ENCODE measurements at regions not wholly inside any gene's neighbourhood (a gene's known extent, or its start where the extent isn't known, plus 50 kb on each side); places are given as distances from the start of the nearest gene placed in this dataset.

- no peak for DNase-seq (ENCODE audit: low read depth)
Measured at GRCh38 chr2:122105171-122105876, 349.9 kb downstream of the TSN start.

DNA sequence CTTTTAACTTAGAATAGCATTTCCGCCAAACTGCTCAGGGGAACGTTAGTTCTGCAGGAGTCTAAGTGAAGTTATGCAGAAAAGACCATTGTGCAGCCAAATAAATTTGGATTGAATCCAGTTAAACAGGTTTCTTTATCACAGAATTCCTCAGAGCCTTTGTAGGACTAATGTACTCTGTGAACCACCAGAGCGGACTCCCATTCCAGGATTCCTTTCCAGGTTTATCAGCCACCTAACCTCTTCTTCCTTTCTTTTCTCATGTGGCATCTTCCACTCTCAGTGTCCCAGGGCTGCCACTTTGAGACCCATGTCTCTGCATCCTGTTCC, 350.4 kb downstream of the TSN start:
- no peak for DNase-seq (ENCODE audit: low read depth)

DNA sequence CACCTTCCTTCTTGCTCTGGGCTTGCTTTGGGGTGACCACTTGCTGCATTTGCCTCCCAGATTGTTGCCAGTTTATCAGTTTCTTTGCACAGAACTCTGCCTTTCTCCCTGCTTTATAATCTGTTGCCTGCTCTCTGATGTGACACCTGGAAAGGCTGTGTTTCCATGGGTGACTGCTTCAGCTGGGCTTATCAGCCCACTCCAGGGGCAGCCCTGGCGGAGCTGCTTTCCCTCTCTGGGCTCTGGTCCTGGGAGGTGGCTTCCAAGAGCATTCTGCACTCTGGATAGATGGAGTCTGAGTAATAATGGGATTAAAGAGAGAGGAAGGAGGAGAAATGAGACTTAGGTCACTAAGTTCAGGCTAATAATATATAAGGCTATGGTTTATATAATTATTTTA, 352.7 kb downstream of the TSN start:
- DNase-seq (ENCODE audit: low read depth) = no peak

- no peak for DNase-seq (ENCODE audit: low read depth)
Measured at GRCh38 chr2:122112216-122113005, 357.0 kb downstream of the TSN start.

DNA sequence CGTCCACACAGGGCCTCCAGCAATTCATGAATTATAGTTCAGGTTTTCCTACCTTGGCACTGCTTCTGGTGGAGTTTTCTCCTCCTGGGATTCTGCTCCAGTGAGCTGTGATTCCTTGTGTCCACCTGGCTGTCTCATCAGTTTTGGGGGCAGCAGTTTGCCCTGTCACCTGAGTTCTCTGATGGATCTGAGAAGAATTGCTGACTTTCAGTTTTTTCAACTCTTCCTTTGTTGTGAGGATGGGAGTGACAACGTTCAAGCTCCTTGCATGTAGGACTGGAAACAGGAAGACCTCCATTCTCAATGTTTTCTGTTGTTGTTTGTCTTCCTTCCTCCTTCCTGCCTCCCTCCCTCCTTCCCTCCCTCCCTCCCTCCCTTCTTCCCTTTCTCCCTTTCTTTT, 359.0 kb downstream of the TSN start:
- DNase-seq (ENCODE audit: low read depth) = no peak

GRCh38 chr2:122117371-122117770, 361.9 kb downstream of the TSN start:
- no peak for DNase-seq (ENCODE audit: low read depth)

DNA sequence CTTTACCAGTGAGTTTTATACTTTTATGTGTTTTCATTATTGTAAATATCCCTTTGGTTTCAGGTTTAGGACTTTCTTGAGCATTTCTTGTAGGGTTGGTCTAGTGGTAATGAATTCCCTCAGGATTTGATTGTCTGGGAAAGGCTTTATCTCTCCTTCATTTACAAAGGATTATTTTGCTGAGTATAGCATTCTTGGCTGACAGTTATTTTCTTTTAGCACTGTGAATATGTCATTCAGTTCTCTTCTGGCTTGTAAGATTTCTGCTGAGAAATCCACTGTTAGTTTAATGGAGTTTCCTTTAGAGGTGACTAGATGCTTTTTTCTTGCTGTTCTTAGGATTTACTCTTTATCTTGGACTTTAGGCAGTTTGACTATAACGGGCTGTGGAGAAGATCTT, 373.9 kb downstream of the TSN start:
- no peak for DNase-seq (ENCODE audit: low read depth)

GRCh38 chr2:122132147-122132691, 376.8 kb downstream of the TSN start:
- no peak for DNase-seq (ENCODE audit: low read depth)

- DNase-seq (ENCODE audit: low read depth) = no peak
Measured at GRCh38 chr2:122135021-122135937, 379.8 kb downstream of the TSN start.

DNA sequence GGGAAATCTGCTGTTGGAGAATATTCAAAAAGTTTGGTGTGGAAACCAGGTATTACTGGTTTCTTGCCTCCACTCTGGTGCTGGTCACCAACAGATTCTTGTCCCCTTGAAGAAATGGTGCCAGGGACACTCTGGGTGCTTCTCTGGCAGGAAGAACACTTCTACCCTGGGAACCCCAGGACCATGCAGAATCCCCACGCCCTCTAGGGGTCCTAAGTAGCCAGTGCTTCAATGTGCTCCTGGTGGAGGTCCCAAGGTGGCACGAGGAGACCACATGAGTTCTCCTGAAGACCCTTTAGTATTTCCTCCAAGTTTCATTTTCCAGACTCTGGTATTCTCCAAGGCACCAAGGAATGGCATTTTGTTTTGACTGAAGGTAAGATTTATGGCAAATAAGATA, 380.6 kb downstream of the TSN start:
- no peak for DNase-seq (ENCODE audit: low read depth)

DNA sequence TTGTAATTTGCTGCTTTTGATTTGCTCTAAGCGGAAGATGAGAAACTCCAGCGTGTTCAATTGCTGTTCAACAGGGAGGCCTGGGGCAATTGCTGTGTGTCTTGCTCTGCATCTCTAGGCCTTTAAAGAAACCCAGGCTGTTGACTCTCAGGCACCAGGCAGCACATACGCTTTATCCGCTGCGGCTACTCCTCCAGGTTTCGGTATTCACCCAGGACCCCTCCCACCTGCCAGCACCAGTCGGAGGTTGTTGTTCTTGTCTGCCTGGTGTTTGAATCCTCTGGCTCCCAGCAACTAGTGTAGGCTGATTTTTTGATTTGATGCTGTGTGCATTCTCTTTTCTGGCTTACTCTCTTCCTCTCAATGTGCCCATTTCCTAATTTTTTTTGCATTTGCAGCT, 383.1 kb downstream of the TSN start:
- no peak for DNase-seq (ENCODE audit: low read depth)

- no peak for DNase-seq (ENCODE audit: low read depth)
Measured at GRCh38 chr2:122139739-122140420, 384.4 kb downstream of the TSN start.

- DNase-seq (ENCODE audit: low read depth) = no peak
Measured at GRCh38 chr2:122144884-122145283, 389.4 kb downstream of the TSN start.

- DNase-seq (ENCODE audit: low read depth) = no peak
Measured at GRCh38 chr2:122145856-122146255, 390.4 kb downstream of the TSN start.

GRCh38 chr2:122148128-122148767, 392.8 kb downstream of the TSN start:
- no peak for DNase-seq (ENCODE audit: low read depth)

DNA sequence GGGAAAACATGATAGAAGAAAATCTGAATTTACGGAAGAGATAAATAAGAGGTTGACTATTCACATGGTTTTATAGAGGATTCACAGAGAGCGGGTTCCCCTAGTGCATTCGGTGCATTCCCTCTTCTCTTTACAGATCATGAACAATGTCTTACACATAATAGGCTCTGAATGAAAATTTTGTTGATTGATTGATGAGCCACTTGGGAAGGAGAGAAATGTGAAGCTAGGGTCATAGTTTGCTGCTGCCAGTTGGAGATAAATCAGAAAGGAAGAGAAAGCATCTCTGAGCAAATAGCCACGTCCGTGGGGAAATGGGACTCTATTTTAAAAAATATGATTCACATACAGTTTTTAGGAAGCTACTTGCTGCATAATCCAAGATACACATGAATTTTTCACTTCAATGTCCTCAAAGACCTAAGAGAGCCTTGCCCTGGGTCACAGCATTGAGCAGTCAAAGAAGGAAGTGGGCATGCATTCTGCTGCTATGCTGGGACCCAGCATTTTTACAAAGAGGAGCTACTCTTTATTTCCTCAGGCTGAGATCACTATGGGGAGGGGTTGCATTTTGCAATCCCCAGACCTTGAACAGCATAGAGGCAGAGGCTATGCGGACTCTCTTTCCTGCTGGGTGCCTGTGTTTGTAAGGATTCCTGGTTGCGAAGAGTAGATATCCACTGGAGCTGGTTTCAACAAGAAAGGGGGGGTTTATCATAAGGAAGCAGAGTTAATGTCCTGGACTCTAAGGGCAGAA, 395.3 kb downstream of the TSN start:
- no peak for DNase-seq (ENCODE audit: low read depth)

DNA sequence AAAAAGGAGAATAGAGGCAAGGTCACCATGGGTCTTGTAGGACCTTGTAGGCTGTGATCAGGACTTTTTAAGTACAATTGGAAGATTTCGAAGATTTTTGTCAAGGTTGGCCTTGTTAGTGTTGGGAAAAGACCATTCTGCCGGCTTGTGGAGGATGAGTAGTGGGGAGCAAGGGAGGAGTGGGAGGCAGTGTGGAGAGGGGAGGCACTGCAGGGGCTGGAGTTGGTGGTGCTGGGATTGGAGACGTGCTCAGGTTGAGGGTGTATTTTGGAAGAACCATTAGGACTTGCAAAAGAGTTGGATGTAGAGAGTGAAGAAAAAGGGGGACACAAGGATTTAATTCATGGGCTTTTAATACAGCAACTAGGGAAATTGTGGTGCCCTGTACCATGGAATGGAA, 397.1 kb downstream of the TSN start:
- DNase-seq (ENCODE audit: low read depth) = no peak

DNA sequence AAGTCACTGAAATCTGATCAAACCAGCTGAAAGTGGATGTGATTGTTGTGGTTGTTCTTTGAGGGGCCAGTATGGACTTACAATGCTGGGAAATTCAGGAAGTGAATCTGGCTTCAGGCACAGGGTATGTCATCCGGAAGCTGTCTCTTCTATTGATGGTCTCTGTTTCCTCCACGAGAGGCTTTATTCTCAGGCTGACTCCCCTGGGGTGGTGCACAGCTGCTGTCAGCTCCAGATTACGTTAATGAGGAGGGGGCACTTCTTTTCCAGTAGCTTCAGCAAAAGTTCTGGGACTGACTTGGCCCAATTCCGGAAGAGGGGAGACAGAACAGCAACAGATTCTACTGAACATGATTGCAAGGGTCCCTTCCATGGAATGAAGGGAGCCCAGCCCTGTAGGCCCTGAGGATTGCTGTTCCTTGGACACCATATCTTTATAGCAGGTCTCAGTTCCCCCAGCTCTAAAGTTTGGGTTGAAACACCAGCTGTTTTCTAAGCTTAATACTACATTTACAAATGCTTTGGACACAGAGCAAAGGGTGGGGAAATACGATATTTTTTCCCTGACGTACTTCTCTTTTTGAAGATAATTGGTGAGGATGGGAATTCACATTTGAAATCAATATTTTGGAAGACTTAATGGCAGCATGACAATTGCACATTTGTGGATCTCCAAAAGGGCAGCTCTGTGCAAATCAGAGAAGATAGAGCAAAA, 400.9 kb downstream of the TSN start:
- DNase-seq (ENCODE audit: low read depth) = no peak

DNA sequence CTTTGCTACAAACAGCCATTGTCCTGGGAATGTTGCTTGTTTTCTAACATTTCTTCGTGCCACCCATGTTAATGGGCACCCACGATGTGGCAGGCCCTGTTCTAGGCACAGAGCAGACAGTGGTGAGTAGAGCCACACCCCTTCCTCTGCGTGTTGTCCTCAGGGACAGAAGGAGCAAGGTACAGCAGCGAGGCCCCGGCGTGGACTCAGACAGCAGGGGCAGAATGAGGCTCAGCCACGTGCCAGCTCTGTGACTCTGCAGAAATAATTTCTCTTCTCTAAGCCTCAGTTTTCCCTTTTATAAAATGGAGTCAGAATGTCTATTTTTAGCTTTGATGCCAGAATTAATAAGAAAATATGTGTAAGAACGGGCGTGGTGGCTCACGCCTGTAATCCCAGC, 401.7 kb downstream of the TSN start:
- no peak for DNase-seq (ENCODE audit: low read depth)

Data from myocyte (in vitro differentiated cells).